COLO668 (cell line): ENCODE measurements at regions not wholly inside any gene's neighbourhood (a gene's known extent, or its start where the extent isn't known, plus 50 kb on each side); places are given as distances from the start of the nearest gene placed in this dataset.

Experiments
- DNase-seq: peaks from one replicate; lab custom pipeline; 2025; ENCODE audit not compliant: unreplicated experiment; lab: John Stamatoyannopoulos, UW

- DNase-seq, result no peak
These were observed 73.3 kb downstream of the TASL start for GRCh38 chrX:30504309-30504708.

DNA sequence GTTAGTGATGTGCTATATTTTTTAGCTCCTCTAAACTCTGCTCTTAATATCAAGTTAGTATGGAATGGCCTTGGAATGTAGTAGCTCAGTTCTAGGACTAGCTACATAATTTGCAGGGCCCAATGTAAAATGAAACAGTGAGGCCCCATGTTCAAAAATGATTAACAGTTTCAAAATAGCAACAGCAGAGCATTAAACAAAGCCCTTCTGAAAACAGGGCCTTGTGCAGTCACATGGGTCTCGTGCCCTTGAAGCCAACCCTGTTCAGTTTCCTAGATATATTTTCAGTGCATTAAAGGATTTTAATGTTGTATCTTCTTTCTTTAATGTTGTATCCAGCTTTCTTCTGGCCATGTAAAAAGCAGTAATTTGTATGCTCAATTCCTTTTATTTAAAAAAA is 82.1 kb downstream of the TASL start:
- DNase-seq, result no peak

GRCh38 chrX:30493348-30493747 is 84.2 kb downstream of the TASL start:
- no peak for DNase-seq

- DNase-seq, result peak; percentile 47
These were observed 88.2 kb downstream of the TASL start for GRCh38 chrX:30489323-30489722.

DNA sequence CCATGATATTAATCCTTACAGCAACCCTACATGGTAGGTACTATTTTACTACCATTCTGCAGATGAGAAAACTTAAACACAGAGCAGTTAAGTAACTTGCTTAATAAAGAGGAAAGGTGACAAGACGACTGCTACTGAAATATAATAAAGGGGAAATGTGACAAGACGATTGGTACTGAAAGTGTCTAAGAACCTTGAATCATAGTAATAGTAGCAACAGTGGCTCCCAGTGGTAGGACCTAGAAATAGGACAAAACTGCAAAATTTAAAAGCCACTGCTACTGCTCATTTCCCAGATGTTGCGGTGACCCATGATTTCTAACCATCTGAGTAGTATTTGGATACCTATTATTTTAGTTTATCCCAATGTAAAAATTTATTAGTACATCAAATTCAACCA is 89.5 kb downstream of the TASL start:
- DNase-seq, result peak; percentile 2

DNA sequence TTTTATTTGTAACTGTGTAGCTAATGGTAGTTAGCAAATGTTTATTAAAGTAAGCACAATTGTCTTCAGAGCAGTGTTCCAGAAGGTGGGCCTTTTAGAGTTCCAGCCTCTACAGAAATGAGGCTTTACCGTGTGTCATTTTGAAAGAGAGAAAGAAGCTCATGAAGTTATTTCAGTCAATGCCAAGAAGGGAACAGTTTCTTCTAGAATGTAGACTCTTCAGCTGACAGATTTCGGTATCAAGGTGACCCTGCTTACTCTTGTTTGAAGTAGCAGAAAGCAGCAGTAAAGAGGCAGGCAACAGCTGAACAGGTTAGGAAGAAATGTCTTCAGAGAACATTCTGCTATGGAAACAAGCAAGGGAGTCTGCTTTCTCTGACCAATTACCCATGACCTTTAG is 93.6 kb downstream of the TASL start:
- no peak for DNase-seq

DNA sequence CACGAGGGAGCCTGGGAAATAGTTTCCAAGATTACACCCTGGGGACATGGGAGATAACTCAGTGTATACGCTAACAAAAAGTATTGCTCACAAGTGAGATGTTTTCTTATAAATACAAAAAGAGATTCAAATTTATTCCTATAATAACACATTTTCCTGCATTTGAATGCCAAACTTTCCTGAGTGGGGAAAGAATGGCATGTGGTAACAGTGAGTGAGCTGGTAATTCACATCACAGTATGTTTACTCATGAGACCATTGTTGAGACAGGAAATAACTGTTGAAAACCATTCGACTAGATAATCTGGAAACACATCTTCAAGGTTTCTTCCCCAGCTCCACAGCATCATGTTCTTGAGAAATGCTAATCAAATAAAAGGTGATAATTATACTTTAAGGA is 109.1 kb downstream of the TASL start:
- no peak for DNase-seq
